GM10266 (cell line): ENCODE measurements at regions not wholly inside any gene's neighbourhood (a gene's known extent, or its start where the extent isn't known, plus 50 kb on each side); places are given as distances from the start of the nearest gene placed in this dataset.

Experiments used
- DNase-seq: peaks from one replicate; pipeline ENCODE4 v3.0.0; 2012; ENCODE audit errors: extremely low spot score
- CTCF ChIP-seq: IDR thresholded peaks from 2 replicates; pipeline ENCODE4 v1.5.1; 2012; ENCODE audit warnings: mild to moderate bottlenecking, low read depth; ENCODE audit not compliant: control insufficient read depth, insufficient read depth; ENCODE audit errors: missing control alignments

- no peak for DNase-seq
- TF ChIP-seq CTCF = no peak
These were observed 203.7 kb upstream of the CDH5 start for GRCh38 chr16:66162821-66163220.

DNA sequence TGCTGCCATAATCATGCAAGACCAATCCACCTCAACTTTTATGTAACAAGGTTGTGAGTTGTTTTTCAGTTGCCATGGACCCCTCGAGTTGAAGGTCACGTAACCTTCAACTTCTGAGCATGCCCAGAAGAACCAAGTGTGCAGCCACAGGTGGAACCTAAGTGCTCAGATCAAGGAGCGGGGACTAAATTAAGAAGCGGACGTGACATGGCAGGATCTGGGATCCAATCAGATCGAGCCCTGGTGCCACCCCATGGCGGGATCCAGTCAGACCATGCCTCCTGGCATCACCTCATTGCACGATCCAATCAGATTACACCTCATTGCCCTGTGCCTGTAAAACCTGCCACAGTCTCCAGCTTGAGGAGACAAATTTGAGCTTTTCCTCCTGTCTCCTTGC, 204.5 kb upstream of the CDH5 start:
- DNase-seq = no peak
- no peak for TF ChIP-seq CTCF

- no peak for TF ChIP-seq CTCF
- no peak for DNase-seq
These were observed 205.2 kb upstream of the CDH5 start for GRCh38 chr16:66161269-66161668.

DNA sequence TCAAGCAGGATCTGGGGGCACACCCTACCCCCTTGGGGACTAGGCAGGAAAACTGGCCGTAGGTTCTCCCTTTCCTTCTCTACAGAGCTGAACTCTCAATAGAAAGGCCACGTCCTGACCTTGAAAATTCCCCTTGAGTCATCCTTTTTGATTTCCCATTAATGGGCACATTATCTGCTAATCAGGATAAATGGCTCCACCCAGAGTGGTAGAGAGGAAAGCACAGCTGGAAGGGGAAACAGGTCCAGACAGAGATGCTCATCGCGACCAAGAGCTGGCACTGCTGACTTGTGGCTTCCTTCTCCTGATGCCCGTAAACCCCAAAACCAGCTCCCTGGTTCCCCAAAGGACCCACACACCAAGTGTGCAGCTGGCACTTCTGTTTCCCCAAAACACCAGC, 206.5 kb upstream of the CDH5 start:
- no peak for TF ChIP-seq CTCF
- no peak for DNase-seq

DNA sequence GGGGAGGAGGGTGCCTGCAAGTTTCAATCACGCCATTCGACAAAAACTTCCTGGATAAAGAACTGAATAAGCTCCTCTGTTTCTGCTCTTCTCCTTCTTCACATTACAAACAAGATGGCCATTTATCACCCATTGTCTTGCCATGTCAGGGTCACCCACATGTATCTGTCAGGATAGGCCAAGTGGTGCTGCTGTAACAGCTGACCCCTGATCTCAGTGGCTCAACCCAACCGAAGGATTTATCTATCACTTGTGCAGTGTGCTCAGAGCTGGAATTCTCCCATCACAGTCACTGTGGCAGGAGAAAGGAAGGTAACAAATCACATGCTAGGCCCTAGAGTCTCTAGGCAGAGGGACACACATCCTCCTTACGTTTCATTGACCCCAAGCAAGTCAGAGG, 210.0 kb upstream of the CDH5 start:
- TF ChIP-seq CTCF = no peak
- no peak for DNase-seq

- TF ChIP-seq CTCF = no peak
- DNase-seq = no peak
These were observed 210.6 kb upstream of the CDH5 start for GRCh38 chr16:66155933-66156332.

GRCh38 chr16:66154801-66155200, 211.7 kb upstream of the CDH5 start:
- TF ChIP-seq CTCF = no peak
- DNase-seq = no peak

- TF ChIP-seq CTCF = no peak
- no peak for DNase-seq
These were observed 213.6 kb upstream of the CDH5 start for GRCh38 chr16:66152823-66153393.
